ENCODE measurements at regions not wholly inside any gene's neighbourhood (a gene's known extent, or its start where the extent isn't known, plus 50 kb on each side); places are given as distances from the start of the nearest gene placed in this dataset.
A peak's percentile ranks its signal among the peaks of the same experiment; 100 is the strongest.

GRCh38 chrX:141402897-141403610 lies 160.7 kb upstream of the SPANXC start:
- peaks cover 14% of the 10 kb centered on the region for H3K9me3 ChIP-seq (ENCODE audit: control insufficient read depth, low read length)
- no peak overlapping the region for H3K9ac ChIP-seq (ENCODE audit: low read length)
- no peak overlapping the region for H3K4me3 ChIP-seq (ENCODE audit: low read length)
- no peak for DNase-seq (ENCODE audit: low read depth)
- H3K36me3 ChIP-seq (ENCODE audit: control insufficient read depth, insufficient read depth, low read length, severe bottlenecking): no peaks in the 10 kb centered on the region
- peaks cover 11% of the 10 kb centered on the region for H3K4me1 ChIP-seq (ENCODE audit: control insufficient read depth, insufficient read depth, low read length)
- no peaks in the 10 kb centered on the region for H3K27me3 ChIP-seq (replicated peaks; ENCODE audit: control insufficient read depth, insufficient read depth, low read length)

DNA sequence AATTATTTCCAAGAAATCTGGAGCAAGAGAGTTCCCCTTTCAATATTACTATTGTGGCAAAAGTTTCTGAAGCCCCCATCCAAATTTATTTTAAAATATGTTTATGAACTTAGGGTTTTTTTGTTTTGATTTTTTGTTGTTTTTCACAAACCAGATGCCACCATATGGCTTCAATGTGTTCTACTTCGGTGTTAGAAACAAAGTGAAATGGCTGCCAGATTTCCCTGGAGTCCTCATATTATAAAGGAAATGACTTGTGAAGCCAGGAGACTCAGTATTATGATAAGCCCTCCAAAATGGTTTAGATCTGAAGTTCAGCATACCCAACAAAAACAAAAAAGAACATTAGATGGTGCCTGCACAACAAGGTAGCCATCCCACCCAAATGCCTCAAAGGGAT lies 154.2 kb upstream of the SPANXC start:
- no peak for DNase-seq (ENCODE audit: low read depth)
- Histone ChIP-seq H3K9ac (ENCODE audit: low read length) (no peak overlapping the region), H3K4me3 (ENCODE audit: low read length) (no peak overlapping the region), H3K27me3 (replicated peaks; ENCODE audit: control insufficient read depth, insufficient read depth, low read length) (no peaks in the 10 kb centered on the region), H3K9me3 (ENCODE audit: control insufficient read depth, low read length) (peaks cover 14% of the 10 kb centered on the region), H3K36me3 (ENCODE audit: control insufficient read depth, insufficient read depth, low read length, severe bottlenecking) (no peaks in the 10 kb centered on the region), H3K4me1 (ENCODE audit: control insufficient read depth, insufficient read depth, low read length) (no peaks in the 10 kb centered on the region)

- Histone ChIP-seq H3K27me3 (replicated peaks; ENCODE audit: control insufficient read depth, insufficient read depth, low read length) (no peaks in the 10 kb centered on the region), H3K36me3 (ENCODE audit: control insufficient read depth, insufficient read depth, low read length, severe bottlenecking) (no peaks in the 10 kb centered on the region), H3K9me3 (ENCODE audit: control insufficient read depth, low read length) (no peaks in the 10 kb centered on the region), H3K4me3 (ENCODE audit: low read length) (no peak overlapping the region), H3K4me1 (ENCODE audit: control insufficient read depth, insufficient read depth, low read length) (peaks cover 11% of the 10 kb centered on the region), H3K9ac (ENCODE audit: low read length) (no peak overlapping the region)
- peak; percentile 51 for DNase-seq (ENCODE audit: low read depth)
Observed at GRCh38 chrX:141375011-141375760, 132.9 kb upstream of the SPANXC start.

GRCh38 chrX:141341743-141342142 lies 99.4 kb upstream of the SPANXC start:
- DNase-seq (ENCODE audit: low read depth): no peak
- H3K4me1 ChIP-seq (ENCODE audit: control insufficient read depth, insufficient read depth, low read length): peaks cover 12% of the 10 kb centered on the region
- no peak overlapping the region for H3K9ac ChIP-seq (ENCODE audit: low read length)
- H3K36me3 ChIP-seq (ENCODE audit: control insufficient read depth, insufficient read depth, low read length, severe bottlenecking): no peaks in the 10 kb centered on the region
- peak overlapping the region; percentile 21 for H3K4me3 ChIP-seq (ENCODE audit: low read length)
- no peaks in the 10 kb centered on the region for H3K27me3 ChIP-seq (replicated peaks; ENCODE audit: control insufficient read depth, insufficient read depth, low read length)
- no peaks in the 10 kb centered on the region for H3K9me3 ChIP-seq (ENCODE audit: control insufficient read depth, low read length)

GRCh38 chrX:141341341-141341740 lies 99.0 kb upstream of the SPANXC start:
- no peaks in the 10 kb centered on the region for H3K27me3 ChIP-seq (replicated peaks; ENCODE audit: control insufficient read depth, insufficient read depth, low read length)
- no peak overlapping the region for H3K9ac ChIP-seq (ENCODE audit: low read length)
- DNase-seq (ENCODE audit: low read depth): peak; percentile 61
- H3K36me3 ChIP-seq (ENCODE audit: control insufficient read depth, insufficient read depth, low read length, severe bottlenecking): no peaks in the 10 kb centered on the region
- H3K9me3 ChIP-seq (ENCODE audit: control insufficient read depth, low read length): no peaks in the 10 kb centered on the region
- peak overlapping the region; percentile 34 for H3K4me3 ChIP-seq (ENCODE audit: low read length)
- H3K4me1 ChIP-seq (ENCODE audit: control insufficient read depth, insufficient read depth, low read length): peaks cover 12% of the 10 kb centered on the region

GRCh38 chrX:141320801-141321200 lies 78.5 kb upstream of the SPANXC start:
- H3K9ac ChIP-seq (ENCODE audit: low read length): no peak overlapping the region
- H3K9me3 ChIP-seq (ENCODE audit: control insufficient read depth, low read length): no peaks in the 10 kb centered on the region
- no peaks in the 10 kb centered on the region for H3K36me3 ChIP-seq (ENCODE audit: control insufficient read depth, insufficient read depth, low read length, severe bottlenecking)
- H3K27me3 ChIP-seq (replicated peaks; ENCODE audit: control insufficient read depth, insufficient read depth, low read length): no peaks in the 10 kb centered on the region
- H3K4me1 ChIP-seq (ENCODE audit: control insufficient read depth, insufficient read depth, low read length): no peaks in the 10 kb centered on the region
- H3K4me3 ChIP-seq (ENCODE audit: low read length): no peak overlapping the region
- no peak for DNase-seq (ENCODE audit: low read depth)

DNA sequence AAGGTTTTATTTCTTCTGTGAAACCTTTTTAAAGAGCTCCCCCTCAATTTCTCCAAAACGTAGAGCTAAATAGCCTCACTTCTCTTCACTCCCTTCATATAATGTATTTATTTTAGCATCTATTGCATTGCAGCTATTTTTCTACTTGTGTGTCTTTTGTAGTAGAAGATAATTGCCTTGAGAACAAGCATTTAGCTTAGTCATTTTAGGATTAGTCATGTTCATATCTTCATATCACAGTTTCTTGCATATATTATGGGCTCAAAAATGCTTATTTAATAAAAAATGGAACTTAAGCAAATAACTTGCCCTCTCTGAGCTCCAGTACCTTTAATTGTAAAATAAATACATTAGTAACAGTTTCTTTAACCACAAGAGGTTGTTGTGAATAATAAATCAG lies 72.1 kb upstream of the SPANXC start:
- DNase-seq (ENCODE audit: low read depth): peak; percentile 9
- H3K27me3 ChIP-seq (replicated peaks; ENCODE audit: control insufficient read depth, insufficient read depth, low read length): no peaks in the 10 kb centered on the region
- no peaks in the 10 kb centered on the region for H3K36me3 ChIP-seq (ENCODE audit: control insufficient read depth, insufficient read depth, low read length, severe bottlenecking)
- no peaks in the 10 kb centered on the region for H3K4me1 ChIP-seq (ENCODE audit: control insufficient read depth, insufficient read depth, low read length)
- no peak overlapping the region for H3K9ac ChIP-seq (ENCODE audit: low read length)
- no peak overlapping the region for H3K4me3 ChIP-seq (ENCODE audit: low read length)
- H3K9me3 ChIP-seq (ENCODE audit: control insufficient read depth, low read length): no peaks in the 10 kb centered on the region

DNA sequence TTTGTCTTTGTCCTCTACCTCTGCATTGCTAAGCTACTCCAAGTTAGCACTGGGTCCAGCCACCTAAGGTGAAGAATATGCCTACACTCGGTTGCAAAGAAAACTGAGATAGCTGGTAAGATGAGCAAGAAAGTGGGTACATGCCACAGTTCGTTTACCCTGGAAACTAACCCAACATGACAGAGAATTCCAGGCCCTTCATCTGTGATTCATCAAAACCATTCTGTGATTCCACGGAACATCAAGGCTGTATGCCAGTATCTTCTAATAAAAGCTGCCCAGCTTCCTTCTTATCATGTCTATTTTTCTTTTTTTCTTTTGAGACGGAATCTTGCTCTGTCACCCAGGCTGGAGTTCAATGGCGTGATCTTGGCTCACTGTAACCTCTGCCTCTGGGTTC lies 58.7 kb upstream of the SPANXC start:
- H3K4me3 ChIP-seq (ENCODE audit: low read length): no peak overlapping the region
- no peaks in the 10 kb centered on the region for H3K36me3 ChIP-seq (ENCODE audit: control insufficient read depth, insufficient read depth, low read length, severe bottlenecking)
- DNase-seq (ENCODE audit: low read depth): no peak
- H3K9ac ChIP-seq (ENCODE audit: low read length): no peak overlapping the region
- H3K4me1 ChIP-seq (ENCODE audit: control insufficient read depth, insufficient read depth, low read length): no peaks in the 10 kb centered on the region
- H3K9me3 ChIP-seq (ENCODE audit: control insufficient read depth, low read length): peaks cover 8% of the 10 kb centered on the region
- H3K27me3 ChIP-seq (replicated peaks; ENCODE audit: control insufficient read depth, insufficient read depth, low read length): peaks cover 4% of the 10 kb centered on the region

Measured in adipocyte (in vitro differentiated cells).